Calu3 (cell line): ENCODE measurements at regions not wholly inside any gene's neighbourhood (a gene's known extent, or its start where the extent isn't known, plus 50 kb on each side); places are given as distances from the start of the nearest gene placed in this dataset.

ENCODE experiments used
- BruUV-seq: library from RNA; stranded (reverse); fragments of 400-500 nt; replicated peaks from 2 replicates; lab custom pipeline; 2021; lab: Mats Ljungman, UMichigan
- CTCF ChIA-PET: fragments of 300-600 bp; sonication (Branson Sonifier 250); formaldehyde crosslinking; loops from one replicate; lab custom pipeline; 2022; ENCODE audit warnings: antibody characterized with exemption; lab: Charles Lee
- DNase-seq: peaks from one replicate; pipeline ENCODE4 v3.0.0; 2022
- H3K27ac Mint-ChIP-seq: one replicate; pipeline ENCODE4 v1.8.0; 2022; ENCODE audit warnings: mixed read lengths; ENCODE audit not compliant: unreplicated experiment
- H3K27me3 Mint-ChIP-seq: one replicate; pipeline ENCODE4 v1.8.0; 2022; ENCODE audit warnings: mixed read lengths; ENCODE audit not compliant: unreplicated experiment
- H3K36me3 Mint-ChIP-seq: one replicate; pipeline ENCODE4 v1.8.0; 2022; ENCODE audit warnings: mild to moderate bottlenecking, moderate library complexity, mixed read lengths; ENCODE audit not compliant: insufficient read depth, unreplicated experiment
- H3K4me1 Mint-ChIP-seq: one replicate; pipeline ENCODE4 v1.8.0; 2022; ENCODE audit warnings: mild to moderate bottlenecking, low read depth, mixed read lengths; ENCODE audit not compliant: unreplicated experiment
- H3K4me3 Mint-ChIP-seq: one replicate; pipeline ENCODE4 v1.8.0; 2022; ENCODE audit warnings: mild to moderate bottlenecking, low read depth, moderate library complexity, mixed read lengths; ENCODE audit not compliant: unreplicated experiment
- H3K9me3 Mint-ChIP-seq: one replicate; pipeline ENCODE4 v1.8.0; 2022; ENCODE audit warnings: low read depth, mixed read lengths; ENCODE audit not compliant: unreplicated experiment
- CTCF ChIP-seq: fragments of 200-600 bp; IDR thresholded peaks from one replicate; pipeline ENCODE4 v1.8.0; 2022; ENCODE audit warnings: antibody characterized with exemption; ENCODE audit not compliant: unreplicated experiment
- intact Hi-C: fragments of 100-400 bp; cut with micrococcal nuclease; formaldehyde crosslinking; loops from one replicate; pipeline ENCODE4 v1.10.0; 2022; ENCODE audit not compliant: unreplicated experiment

- no peaks in the 10 kb centered on the region for H3K27me3 Mint-ChIP-seq
- H3K36me3 Mint-ChIP-seq: no peaks in the 10 kb centered on the region
- no peaks in the 10 kb centered on the region for H3K4me1 Mint-ChIP-seq
- no peak overlapping the region for H3K4me3 Mint-ChIP-seq
- no peak overlapping the region for H3K27ac Mint-ChIP-seq
- BruUV-seq: no TSS peak
- DNase-seq: no peak
- intact Hi-C loops: no loop called here
- TF ChIP-seq CTCF: no peak
- CTCF ChIA-PET: no interaction called here
- H3K9me3 Mint-ChIP-seq: peaks cover 3% of the 10 kb centered on the region
Observed at GRCh38 chr13:97660594-97661260, 226.8 kb downstream of the RAP2A start.

DNA sequence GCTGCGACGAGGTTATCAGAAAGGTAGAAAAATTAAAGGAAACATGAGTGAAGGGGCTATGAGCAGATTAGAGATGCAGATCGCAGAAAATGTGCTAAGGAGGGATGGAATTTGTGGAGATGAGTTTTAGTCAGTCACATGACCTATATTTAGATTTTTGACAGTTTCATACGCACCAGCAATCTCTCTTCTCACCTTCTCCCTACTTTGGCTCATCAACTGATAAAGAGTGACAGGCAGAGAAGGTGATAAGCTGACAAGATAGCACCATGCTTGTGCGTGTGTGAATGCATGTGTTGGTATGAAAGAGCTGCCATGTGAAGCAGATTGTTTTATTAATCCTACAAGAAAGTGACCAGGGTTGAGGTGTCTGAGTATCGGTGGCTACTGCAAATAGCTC lies 252.6 kb downstream of the RAP2A start:
- Mint-ChIP-seq H3K27me3 (no peaks in the 10 kb centered on the region), H3K4me3 (no peak overlapping the region), H3K9me3 (no peaks in the 10 kb centered on the region), H3K4me1 (no peaks in the 10 kb centered on the region), H3K36me3 (no peaks in the 10 kb centered on the region), H3K27ac (no peak overlapping the region)
- intact Hi-C loops: no loop called here
- no TSS peak for BruUV-seq
- no peak for TF ChIP-seq CTCF
- DNase-seq: no peak
- CTCF ChIA-PET: no interaction called here

- CTCF ChIA-PET: no interaction called here
- Mint-ChIP-seq H3K27ac (no peak overlapping the region), H3K4me3 (no peak overlapping the region), H3K9me3 (no peaks in the 10 kb centered on the region), H3K27me3 (no peaks in the 10 kb centered on the region), H3K4me1 (no peaks in the 10 kb centered on the region), H3K36me3 (no peaks in the 10 kb centered on the region)
- intact Hi-C loops: no loop called here
- no peak for DNase-seq
- TF ChIP-seq CTCF: no peak
- no TSS peak for BruUV-seq
Observed at GRCh38 chr13:97692628-97693027, 258.7 kb downstream of the RAP2A start.

DNA sequence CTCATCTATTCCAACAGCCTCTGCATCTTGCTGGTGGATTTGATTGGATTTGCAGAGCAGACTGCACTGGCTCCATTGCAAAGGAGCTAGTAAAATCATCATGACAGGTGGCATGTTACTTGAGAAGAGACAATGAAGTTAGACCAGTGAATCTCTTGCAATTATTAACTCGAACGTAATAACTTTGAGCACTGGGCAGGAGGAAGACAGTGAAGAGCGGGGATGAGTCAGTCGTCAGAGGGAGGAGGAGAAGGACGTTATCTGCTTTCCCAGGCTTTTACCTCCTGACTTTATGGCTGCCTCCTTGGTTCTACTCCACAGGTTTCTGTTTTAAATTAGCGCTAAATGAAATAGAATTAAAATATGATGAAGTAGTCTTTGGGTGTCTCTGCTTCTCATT lies 257.8 kb upstream of the IPO5 start:
- intact Hi-C loops: no loop called here
- no peak for TF ChIP-seq CTCF
- H3K27ac Mint-ChIP-seq: no peak overlapping the region
- H3K9me3 Mint-ChIP-seq: no peaks in the 10 kb centered on the region
- no peaks in the 10 kb centered on the region for H3K36me3 Mint-ChIP-seq
- CTCF ChIA-PET: no interaction called here
- H3K4me1 Mint-ChIP-seq: no peaks in the 10 kb centered on the region
- no peak overlapping the region for H3K4me3 Mint-ChIP-seq
- BruUV-seq: no TSS peak
- H3K27me3 Mint-ChIP-seq: no peaks in the 10 kb centered on the region
- DNase-seq: no peak
